ENCODE measurements at regions not wholly inside any gene's neighbourhood (a gene's known extent, or its start where the extent isn't known, plus 50 kb on each side); places are given as distances from the start of the nearest gene placed in this dataset.

DNA sequence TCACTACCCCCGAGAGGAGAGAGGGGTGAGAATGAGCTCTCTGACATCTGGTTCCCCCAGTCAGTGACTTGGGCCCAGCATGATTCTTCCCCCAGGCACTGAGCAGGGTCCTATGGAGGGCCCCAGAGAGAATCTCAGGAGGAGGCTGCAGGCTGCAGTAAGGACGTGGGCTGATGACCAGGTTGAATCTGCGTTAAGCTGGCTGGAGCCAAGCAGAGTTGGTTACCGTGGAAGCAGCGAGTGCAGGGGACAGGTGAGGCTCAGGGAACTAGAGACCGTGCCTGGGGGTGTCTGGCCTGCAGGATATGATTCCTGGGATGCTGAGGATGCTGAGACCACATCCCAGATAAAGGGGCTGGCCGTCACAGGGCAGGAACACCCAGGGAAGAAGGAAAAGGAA lies 314.3 kb upstream of the IRX1 start (continued):
- no peak for TF ChIP-seq RORB (CRISPR knock-in tag; IDR thresholded peaks at IDR 0.05)

DNA sequence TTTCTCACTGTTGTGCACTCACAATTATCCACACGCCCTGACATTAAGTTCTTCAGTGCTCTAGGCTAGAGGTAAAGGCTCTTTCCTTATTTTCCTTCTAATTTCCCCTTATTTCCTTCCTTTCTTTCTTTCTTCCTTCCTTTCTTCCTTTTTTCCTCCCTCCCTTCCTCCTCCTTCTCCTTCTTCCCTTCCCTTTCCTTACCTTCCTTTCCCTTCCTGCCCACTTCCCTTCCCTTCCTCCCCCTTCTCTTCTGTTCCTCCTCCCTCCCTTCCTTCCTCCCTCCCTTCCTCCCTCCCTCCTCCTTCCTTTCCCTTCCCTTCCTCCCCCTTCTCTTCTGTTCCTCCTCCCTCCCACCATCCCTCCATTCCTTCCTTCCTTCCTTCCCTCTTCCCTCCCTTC lies 317.0 kb upstream of the IRX1 start:
- ChIA-PET POLR2A (no interaction called here), CTCF (no interaction called here)
- H3K9me3 Mint-ChIP-seq = peaks cover 3% of the 10 kb centered on the region; the same call in 1 of the 2 replicates
- ATAC-seq (no peak), DNase-seq (ENCODE audit: low spot score) (no peak)
- H3K36me3 Mint-ChIP-seq = peaks cover 2% of the 10 kb centered on the region; the same call in 1 of the 2 replicates
- H3K4me1 Mint-ChIP-seq = peaks cover 31% of the 10 kb centered on the region
- peaks cover 11% of the 10 kb centered on the region for H3K27me3 Mint-ChIP-seq (ENCODE audit: low read depth)
- H3K27ac Mint-ChIP-seq = no peak overlapping the region
- H3K4me3 Mint-ChIP-seq = no peak overlapping the region
- TF ChIP-seq MAX (CRISPR knock-in tag; IDR thresholded peaks at IDR 0.05) = no peak
- TF ChIP-seq SP1 (CRISPR knock-in tag; conservative IDR thresholded peaks at IDR 0.05) = no peak
- no peak for TF ChIP-seq STAT6 (CRISPR knock-in tag; conservative IDR thresholded peaks at IDR 0.05; ENCODE audit: low read depth)
- no peak for TF ChIP-seq ARID4B (CRISPR knock-in tag; IDR thresholded peaks at IDR 0.05; ENCODE audit: borderline replicate concordance)
- no peak for TF ChIP-seq USF2 (CRISPR knock-in tag; IDR thresholded peaks at IDR 0.05)
- no peak for TF ChIP-seq ZNF317 (CRISPR knock-in tag; IDR thresholded peaks at IDR 0.05; ENCODE audit: borderline replicate concordance, low read depth)
- TF ChIP-seq ATF6 (CRISPR knock-in tag; IDR thresholded peaks at IDR 0.05) = no peak
- no peak for TF ChIP-seq E2F5 (CRISPR knock-in tag; IDR thresholded peaks at IDR 0.05)
- TF ChIP-seq ELF4 (CRISPR knock-in tag; IDR thresholded peaks at IDR 0.05; ENCODE audit: low read depth) = no peak
- TF ChIP-seq CTCF (IDR thresholded peaks at IDR 0.05) = no peak
- TF ChIP-seq NR3C1 (CRISPR knock-in tag; conservative IDR thresholded peaks at IDR 0.05; ENCODE audit: low read depth) = no peak
- TF ChIP-seq, protein P1, sequence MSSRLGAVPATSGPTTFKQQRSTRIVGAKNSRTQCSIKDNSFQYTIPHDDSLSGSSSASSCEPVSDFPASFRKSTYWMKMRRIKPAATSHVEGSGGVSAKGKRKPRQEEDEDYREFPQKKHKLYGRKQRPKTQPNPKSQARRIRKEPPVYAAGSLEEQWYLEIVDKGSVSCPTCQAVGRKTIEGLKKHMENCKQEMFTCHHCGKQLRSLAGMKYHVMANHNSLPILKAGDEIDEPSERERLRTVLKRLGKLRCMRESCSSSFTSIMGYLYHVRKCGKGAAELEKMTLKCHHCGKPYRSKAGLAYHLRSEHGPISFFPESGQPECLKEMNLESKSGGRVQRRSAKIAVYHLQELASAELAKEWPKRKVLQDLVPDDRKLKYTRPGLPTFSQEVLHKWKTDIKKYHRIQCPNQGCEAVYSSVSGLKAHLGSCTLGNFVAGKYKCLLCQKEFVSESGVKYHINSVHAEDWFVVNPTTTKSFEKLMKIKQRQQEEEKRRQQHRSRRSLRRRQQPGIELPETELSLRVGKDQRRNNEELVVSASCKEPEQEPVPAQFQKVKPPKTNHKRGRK (CRISPR knock-in tag; IDR thresholded peaks at IDR 0.05; ENCODE audit: borderline replicate concordance) = peak; percentile 97
- TF ChIP-seq, protein P2, sequence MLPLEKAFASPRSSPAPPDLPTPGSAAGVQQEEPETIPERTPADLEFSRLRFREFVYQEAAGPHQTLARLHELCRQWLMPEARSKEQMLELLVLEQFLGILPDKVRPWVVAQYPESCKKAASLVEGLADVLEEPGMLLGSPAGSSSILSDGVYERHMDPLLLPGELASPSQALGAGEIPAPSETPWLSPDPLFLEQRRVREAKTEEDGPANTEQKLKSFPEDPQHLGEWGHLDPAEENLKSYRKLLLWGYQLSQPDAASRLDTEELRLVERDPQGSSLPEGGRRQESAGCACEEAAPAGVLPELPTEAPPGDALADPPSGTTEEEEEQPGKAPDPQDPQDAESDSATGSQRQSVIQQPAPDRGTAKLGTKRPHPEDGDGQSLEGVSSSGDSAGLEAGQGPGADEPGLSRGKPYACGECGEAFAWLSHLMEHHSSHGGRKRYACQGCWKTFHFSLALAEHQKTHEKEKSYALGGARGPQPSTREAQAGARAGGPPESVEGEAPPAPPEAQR (CRISPR knock-in tag; IDR thresholded peaks at IDR 0.05) = no peak
- 0 out of 2 replicates have a peak, but pooled peaks have one; percentile 21 for TF ChIP-seq ZNF263 (CRISPR knock-in tag; IDR thresholded peaks at IDR 0.05; ENCODE audit: low read depth)

Measured in WTC11 (cell line).